ENCODE measurements at regions not wholly inside any gene's neighbourhood (a gene's known extent, or its start where the extent isn't known, plus 50 kb on each side); places are given as distances from the start of the nearest gene placed in this dataset.
"Not testable (repeated sequence)": the region's sequence is repeated elsewhere in the genome, so short reads cannot be mapped to it uniquely, and the experiment has no call there.

- TF ChIP-seq CTCF (IDR thresholded peaks at IDR 0.05) (no peak), POLR2A (IDR thresholded peaks at IDR 0.05; ENCODE audit: low read depth) (no peak), EP300 (IDR thresholded peaks at IDR 0.05) (no peak), POLR2AphosphoS5 (IDR thresholded peaks at IDR 0.05) (no peak)
- H3K27me3 ChIP-seq: no peaks in the 10 kb centered on the region
- intact Hi-C loops (cut with DNase I): no loop called here
- no peak for DNase-seq (ENCODE audit: extremely low spot score)
- no peaks in the 10 kb centered on the region for H3K4me1 ChIP-seq
- no peaks in the 10 kb centered on the region for H3K9me3 ChIP-seq
- no peak overlapping the region for H3K4me3 ChIP-seq
- no peak overlapping the region for H3K27ac ChIP-seq (replicated peaks in 1 of 4)
- no peaks in the 10 kb centered on the region for H3K36me3 ChIP-seq
Measured at GRCh38 chr1:83058327-83058726, 940.6 kb downstream of the TTLL7 start.

- intact Hi-C loops (cut with DNase I): no loop called here
- no peak for DNase-seq (ENCODE audit: extremely low spot score)
- no peaks in the 10 kb centered on the region for H3K27me3 ChIP-seq
- 81% methylated on average over 2 of the region's 2 CpGs for WGBS
- no peaks in the 10 kb centered on the region for H3K4me1 ChIP-seq
- peaks cover 0 to 8% (median 0%) of the 10 kb centered on the region in 4 donors for H3K9me3 ChIP-seq
- TF ChIP-seq CTCF (IDR thresholded peaks at IDR 0.05) (no peak), POLR2A (IDR thresholded peaks at IDR 0.05; ENCODE audit: low read depth) (no peak), POLR2AphosphoS5 (IDR thresholded peaks at IDR 0.05) (no peak)
- no peak overlapping the region for H3K4me3 ChIP-seq
- no peaks in the 10 kb centered on the region for H3K36me3 ChIP-seq
- H3K27ac ChIP-seq (replicated peaks in 1 of 4): no peak overlapping the region
Measured at GRCh38 chr1:83055391-83056170, 943.4 kb downstream of the TTLL7 start.

- Histone ChIP-seq H3K4me1 (no peaks in the 10 kb centered on the region), H3K9me3 (peaks cover 0 to 8% (median 0%) of the 10 kb centered on the region in 4 donors), H3K27ac (replicated peaks in 1 of 4) (no peak overlapping the region), H3K36me3 (no peaks in the 10 kb centered on the region), H3K4me3 (no peak overlapping the region), H3K27me3 (no peaks in the 10 kb centered on the region)
- WGBS: 79% methylated on average over 4 of the region's 4 CpGs
- DNase-seq (ENCODE audit: extremely low spot score): no peak
- intact Hi-C loops (cut with DNase I): no loop called here
- TF ChIP-seq POLR2A (IDR thresholded peaks at IDR 0.05; ENCODE audit: low read depth): no peak
- TF ChIP-seq CTCF (IDR thresholded peaks at IDR 0.05): no peak
- no peak for TF ChIP-seq EP300 (IDR thresholded peaks at IDR 0.05)
- no peak for TF ChIP-seq POLR2AphosphoS5 (IDR thresholded peaks at IDR 0.05)
Measured at GRCh38 chr1:83053446-83053845, 945.5 kb downstream of the TTLL7 start.

- no peak for TF ChIP-seq POLR2A (IDR thresholded peaks at IDR 0.05; ENCODE audit: low read depth)
- no peak for TF ChIP-seq POLR2AphosphoS5 (IDR thresholded peaks at IDR 0.05)
- TF ChIP-seq CTCF (IDR thresholded peaks at IDR 0.05): no peak
- TF ChIP-seq EP300 (IDR thresholded peaks at IDR 0.05): no peak
- DNase-seq (ENCODE audit: extremely low spot score): no peak
- no peaks in the 10 kb centered on the region for H3K36me3 ChIP-seq
- no peak overlapping the region for H3K4me3 ChIP-seq
- peaks cover 0 to 8% (median 0%) of the 10 kb centered on the region in 4 donors for H3K9me3 ChIP-seq
- H3K4me1 ChIP-seq: no peaks in the 10 kb centered on the region
- intact Hi-C loops (cut with DNase I): no loop called here
- no peak overlapping the region for H3K27ac ChIP-seq (replicated peaks in 1 of 4)
- no peaks in the 10 kb centered on the region for H3K27me3 ChIP-seq
Measured at GRCh38 chr1:83052865-83053264, 946.1 kb downstream of the TTLL7 start.

GRCh38 chr1:83051053-83051452, 947.9 kb downstream of the TTLL7 start:
- H3K27ac ChIP-seq (replicated peaks in 1 of 4); H3K4me3 ChIP-seq; intact Hi-C loops (cut with DNase I); H3K27me3 ChIP-seq; H3K4me1 ChIP-seq; DNase-seq (ENCODE audit: extremely low spot score); H3K9me3 ChIP-seq; H3K36me3 ChIP-seq: not testable (repeated sequence)
- WGBS: 100% methylated on average over 2 of the region's 3 CpGs
